DMS53 treated with DMSO at 0.1 percent for 48 hours (cell line): ENCODE measurements at regions not wholly inside any gene's neighbourhood (a gene's known extent, or its start where the extent isn't known, plus 50 kb on each side); places are given as distances from the start of the nearest gene placed in this dataset.
"Not testable (repeated sequence)": the region's sequence is repeated elsewhere in the genome, so short reads cannot be mapped to it uniquely, and the experiment has no call there.

ENCODE experiments used
- DNase-seq: peaks from one replicate; lab custom pipeline; 2025; ENCODE audit not compliant: unreplicated experiment; lab: John Stamatoyannopoulos, UW

DNA sequence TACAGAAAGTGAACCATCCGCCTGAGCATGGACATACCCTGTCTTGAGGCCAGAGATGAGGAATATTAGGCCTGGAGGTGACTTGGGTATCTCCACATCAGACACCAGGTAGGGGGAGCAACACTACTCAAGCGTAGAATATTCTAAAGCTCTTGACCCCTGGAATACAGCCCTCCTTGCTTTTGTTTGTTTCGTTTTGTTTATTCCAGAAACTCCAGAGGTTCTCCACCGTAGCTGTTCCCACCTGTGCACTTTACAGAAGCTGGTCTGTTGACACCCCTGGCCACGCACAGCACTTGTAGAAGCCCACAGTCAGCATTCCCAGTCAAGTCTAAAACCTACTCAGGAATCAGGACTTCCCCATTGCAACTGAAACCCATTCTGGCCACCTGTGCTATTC is 139.6 kb upstream of the NEBL start:
- DNase-seq: no peak

DNA sequence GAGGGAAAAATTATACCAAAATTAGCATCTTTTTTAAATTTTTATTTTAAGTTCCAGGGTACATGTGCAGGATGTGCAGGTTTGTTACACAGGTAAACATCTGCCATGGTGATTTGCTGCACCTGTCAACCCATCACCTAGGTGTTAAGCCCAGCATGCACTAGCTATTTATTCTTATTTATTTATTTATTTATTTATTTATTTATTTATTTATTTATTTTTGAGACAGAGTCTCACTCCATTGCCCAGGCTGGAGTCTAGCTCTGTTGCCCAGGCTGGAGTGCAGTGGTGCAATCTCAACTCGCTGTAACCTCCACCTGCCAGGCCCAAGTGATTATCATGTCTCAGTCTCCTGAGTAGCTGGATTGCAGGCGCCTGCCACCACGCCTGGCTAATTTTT is 137.7 kb upstream of the NEBL start:
- DNase-seq: not testable (repeated sequence)

DNA sequence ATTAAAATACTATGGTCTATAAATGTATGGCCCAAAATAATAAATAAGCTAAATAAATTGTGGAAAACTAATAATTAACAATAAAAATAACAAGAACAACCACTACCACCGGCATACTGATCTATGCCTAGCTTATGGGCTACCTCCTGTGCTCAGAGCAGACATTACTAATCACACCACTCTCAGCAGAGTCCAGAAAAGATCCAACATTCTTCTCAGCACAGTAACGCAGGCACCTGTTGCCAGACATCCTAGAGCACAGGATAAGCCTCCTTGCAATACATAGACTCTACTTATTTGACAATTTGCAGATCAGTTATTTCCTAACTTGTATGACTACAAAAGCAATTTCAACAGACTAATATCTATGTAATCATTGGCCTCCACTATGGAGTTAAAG is 137.1 kb upstream of the NEBL start:
- no peak for DNase-seq

DNA sequence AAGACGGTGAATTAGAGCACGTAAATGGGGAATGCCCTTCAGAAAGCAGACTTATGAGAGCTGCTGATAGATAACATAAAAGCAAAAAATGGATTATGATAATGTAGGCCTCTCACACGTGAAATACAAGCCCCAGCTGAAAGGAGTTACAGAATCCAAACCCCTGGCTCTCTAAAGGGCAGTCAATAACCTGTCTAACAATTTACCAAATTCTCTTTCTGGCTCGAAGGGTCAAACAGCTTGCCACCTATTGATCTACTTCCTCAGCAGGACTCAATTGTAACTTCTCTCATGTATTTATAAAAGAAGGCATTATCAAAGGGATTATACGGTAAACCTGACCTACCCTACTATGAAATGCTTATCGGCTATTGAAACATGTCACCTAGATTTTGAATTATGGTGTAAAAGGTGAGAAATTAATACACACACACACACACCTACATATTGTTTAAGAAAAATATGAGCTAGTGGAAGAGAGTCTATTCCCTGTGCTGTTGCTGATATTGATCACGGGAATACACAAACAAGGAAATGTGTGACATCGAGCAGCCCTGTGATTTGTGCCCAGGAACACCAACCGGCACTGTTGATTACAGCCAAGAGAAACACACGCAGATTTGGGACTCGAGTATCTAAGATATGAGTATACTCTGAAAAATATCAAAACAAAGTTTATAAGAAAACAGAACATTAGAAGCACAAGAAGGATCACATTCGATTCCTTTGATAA is 135.6 kb upstream of the NEBL start:
- DNase-seq: no peak

DNA sequence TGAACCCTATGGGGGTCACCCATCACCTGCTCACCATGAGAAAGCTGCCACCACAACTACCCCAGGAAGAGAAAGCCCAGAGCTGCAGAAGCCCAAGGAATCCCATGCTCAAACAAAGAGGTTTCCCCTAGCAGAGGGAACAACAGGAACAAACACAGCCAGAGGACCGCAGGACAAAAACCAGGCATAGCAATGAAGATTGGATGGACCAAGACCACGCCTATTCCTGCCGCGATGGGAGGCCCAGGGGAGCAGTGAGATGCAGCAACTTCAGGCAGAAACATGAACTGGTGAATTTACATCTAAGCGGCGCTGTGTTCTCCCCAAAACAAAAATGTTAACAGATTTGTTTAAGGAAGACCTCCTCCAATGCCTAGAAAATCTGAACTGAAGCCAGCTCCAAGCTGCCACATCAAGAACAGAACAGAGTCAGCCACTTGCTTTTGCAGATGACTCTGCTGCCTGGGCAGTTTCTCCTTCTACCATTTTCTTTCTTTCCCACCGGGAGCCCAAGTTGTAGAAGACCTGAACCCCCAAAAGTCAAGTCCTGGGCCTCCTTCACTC is 134.2 kb upstream of the NEBL start:
- no peak for DNase-seq

DNA sequence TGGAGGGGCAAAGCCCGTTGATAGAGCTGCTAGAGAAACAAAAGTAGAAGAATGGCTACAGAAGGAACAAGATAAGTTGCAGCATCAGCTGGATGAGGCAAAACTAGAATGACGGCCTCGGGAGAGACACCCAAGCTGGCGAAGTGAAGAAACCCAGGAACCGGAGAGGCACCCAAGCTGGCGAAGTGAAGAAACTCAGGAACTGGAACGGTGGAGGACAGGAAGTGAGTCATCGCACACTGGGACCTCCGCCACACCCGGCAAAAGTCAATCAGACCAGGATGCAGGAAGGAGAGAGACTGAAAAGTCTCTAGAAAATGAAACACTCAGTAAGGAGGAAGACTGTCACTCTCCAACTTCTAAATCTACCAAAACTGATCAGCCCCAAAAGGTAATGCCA is 133.0 kb upstream of the NEBL start:
- peak; percentile 45 for DNase-seq

DNA sequence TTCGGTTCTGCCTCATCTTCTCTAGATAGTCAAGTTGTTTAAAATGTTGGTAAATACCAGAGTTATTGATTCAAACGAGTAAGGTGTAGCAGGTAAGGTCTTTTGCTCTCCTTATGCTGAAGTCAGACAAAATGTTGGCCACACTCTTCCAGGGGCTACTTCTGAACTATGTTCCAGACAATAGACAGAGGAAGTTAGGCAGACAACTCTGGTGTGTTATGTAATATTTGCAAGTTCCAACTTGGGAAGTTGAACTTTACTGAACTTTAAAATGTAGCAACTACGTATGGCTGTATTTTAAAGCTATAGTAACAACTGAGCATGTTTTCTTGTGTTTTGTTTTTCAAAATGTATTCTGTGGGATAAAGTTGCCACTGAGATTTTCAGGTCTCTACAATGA is 125.7 kb upstream of the NEBL start:
- no peak for DNase-seq

DNA sequence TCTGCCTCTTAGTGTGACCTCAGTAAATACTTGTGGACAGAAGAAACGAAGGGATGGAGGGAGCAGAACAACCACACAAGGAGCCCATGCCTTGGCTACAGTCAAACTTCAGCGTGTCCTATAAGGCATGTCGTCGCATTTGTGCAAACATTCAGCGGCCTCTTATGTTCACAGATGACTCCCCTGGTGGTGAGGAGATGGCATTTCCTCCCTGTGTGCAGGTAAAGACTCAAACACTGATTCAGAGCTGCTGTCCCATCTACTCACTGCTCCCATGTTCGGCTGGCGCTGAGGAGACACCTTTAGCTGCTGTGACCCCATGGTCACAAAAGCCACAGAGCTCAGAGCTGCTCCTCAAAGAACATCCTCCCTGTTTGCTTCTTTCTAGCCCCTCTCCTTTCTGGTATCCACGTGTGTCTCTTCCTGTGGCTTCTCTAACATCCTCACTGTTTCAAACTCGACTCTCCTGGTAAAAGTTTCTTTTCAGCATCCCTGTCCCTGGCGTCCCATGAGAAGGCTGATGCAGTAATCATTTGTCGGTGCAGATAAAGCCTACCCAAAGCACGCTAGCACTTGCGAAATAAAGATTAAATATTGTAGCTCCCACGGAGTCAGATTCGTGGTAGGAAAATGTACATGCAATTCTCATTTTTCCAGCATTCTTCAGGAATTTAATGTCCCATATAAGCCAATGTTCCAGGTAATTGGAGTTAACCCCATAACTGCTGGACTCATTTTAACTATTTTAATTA is 124.9 kb upstream of the NEBL start:
- no peak for DNase-seq

DNA sequence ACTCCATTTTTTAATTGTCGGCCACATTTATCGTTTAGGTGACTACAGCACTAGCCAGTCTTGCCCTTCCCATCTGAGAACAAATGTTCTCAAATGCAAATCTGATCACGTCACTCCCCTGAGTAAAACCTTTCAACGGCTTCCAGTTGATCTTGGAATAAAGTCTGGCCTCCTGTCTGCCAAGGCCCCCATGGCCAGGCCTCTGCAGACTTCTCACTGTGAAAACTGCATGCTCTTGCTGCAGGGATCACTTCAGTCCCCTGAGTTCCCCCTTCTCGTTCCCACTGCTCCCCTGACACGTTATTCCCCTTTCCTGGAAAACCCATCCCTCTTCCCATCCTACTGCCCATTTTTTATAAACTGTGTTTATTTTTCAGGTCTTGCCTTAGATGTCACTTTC is 124.1 kb upstream of the NEBL start:
- DNase-seq: no peak

DNA sequence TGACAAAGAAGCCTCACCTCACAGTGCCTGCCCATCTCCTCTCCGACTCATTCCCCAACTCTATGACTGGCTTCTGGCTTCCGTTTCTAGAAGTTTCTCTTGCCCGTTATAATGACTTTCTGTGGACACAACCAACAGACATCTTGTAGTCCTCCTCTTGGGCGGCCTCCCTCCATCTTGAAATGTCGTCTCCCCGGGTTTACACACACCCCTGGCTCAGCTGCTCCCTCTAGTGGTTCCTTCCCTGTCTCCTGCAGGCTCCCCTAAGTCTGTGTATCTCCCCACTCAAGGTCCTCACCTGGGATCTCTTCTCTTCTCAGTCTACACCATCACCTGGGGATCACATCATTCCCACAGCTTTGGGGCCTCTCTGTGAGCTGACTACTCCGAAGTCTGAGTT is 123.4 kb upstream of the NEBL start:
- DNase-seq: no peak

DNA sequence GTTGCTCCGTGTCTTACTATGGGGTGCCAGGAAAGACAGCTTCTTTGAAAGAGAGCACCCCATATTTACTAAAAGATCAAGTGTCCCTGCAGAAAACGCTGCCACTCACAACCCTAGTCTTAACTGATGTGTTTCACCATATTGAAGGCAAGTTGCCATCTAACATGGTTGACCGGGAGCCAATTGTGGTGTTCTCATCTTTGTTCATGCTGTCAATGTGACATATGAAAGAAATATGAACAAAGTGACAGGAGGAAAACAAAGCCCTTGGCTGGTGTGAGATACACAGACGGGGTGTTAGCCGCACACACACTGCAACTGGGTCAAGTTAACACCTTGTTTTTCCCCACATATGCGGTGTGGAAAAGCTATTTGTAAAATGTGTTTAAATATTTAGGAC is 122.3 kb upstream of the NEBL start:
- DNase-seq: no peak

DNA sequence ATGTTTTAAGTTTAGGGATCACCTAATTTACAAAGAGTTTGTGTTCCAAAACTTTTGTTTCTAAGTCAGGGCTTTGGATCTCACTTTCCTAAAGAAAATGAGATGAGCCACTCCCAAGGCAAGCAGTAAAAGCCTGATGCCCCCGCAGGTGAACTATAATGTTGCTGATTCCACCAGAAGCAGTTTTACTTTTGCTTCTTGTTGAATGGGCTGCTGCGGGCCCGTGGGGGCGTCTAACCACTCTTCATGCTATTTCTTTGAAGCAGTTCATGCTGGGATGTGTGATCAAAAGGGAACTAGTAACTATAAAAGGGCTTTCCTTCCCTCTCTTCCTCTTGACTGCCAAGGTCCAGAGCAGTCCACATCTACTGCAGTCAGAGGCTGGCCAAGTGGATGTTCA is 118.7 kb upstream of the NEBL start:
- no peak for DNase-seq

DNA sequence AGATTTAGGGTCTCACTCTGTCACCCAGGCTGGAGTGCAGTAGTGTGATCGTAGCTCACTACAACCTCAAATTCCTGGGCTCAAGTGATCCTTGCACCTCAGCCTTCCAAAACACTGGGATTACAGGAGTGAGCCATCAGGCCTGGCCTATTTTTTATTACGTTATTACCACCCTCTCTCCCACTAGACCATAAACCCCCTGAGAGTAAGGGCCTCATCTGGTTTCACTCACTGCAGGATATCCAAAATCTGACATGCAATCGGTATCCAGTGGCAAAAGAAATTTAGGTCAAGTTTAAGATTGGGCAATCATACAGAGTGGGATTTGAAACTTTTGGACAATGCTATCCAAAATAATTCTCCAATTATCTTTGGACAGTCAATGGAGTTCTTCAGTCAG is 117.0 kb upstream of the NEBL start:
- DNase-seq: no peak

DNA sequence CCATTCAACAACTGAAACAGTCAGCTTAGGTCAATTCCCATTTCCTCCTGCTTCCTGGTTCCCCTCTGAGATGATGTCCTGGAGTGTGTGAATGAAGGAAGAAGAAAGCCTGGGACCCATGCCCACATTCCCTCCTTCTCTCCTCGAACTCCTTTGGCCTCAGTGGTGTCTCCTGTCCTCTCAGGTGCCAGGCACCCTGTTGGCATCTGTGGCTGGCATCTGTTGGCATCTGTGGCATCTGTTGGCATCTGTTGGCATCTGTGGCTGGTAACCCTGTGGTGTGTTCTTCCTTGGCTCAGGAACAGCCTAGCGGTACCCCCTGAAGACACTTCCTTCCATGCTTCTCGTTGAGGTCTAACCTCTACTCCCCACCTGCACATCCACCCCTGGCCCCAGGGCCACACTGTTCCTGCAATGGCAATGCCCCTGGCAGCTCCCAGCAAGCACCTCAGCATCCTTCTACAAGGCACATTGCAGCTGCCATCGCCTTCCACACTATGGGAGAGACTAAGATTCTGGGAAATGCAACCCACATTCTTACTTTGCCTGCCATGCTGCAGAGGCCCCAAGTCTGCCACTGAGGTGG is 114.4 kb upstream of the NEBL start:
- DNase-seq: no peak

DNA sequence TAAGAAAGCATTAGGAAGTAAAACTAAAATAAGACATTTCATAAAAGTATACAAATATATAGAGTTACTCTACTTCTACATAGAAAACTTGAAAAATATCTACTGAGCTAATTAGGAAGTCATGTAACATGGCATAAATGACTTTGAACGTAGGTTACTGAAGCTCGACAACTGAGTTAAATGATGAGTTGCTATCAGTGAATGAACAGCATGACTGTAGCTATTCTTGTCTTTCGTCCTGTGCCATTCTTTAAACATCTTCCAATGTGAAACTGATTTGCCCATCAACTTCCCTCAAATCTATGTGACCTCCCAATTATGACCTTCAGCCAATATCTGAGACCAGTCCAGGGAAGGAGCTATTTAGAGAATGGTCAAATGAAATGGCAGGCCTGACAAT is 113.5 kb upstream of the NEBL start:
- DNase-seq: no peak

DNA sequence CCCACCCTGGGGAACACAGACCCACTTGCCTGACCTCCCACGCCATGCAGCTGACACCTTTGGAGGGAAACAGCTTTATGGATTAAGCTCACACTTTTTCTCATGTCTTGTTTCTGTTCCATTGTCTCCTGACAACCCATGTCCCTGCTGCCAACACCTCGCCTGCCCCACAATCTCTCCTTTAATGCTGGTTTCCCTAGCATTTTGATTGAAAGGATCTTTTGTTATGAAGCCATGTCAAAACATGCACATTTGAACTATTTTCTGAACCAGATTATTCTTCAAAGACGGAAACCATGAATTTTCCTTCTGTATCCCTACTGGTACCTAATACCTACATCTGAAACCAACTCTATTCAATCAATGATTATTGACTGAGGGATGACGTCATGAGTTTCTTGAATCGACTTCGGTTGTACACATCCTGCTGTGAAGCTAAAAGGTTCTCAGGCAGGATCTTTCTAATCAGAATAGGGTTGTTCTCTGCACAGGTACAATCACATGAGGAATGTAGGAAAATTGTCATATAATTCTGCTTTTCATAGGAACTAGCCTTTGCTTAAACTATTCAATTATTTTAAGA is 106.2 kb upstream of the NEBL start:
- no peak for DNase-seq

DNA sequence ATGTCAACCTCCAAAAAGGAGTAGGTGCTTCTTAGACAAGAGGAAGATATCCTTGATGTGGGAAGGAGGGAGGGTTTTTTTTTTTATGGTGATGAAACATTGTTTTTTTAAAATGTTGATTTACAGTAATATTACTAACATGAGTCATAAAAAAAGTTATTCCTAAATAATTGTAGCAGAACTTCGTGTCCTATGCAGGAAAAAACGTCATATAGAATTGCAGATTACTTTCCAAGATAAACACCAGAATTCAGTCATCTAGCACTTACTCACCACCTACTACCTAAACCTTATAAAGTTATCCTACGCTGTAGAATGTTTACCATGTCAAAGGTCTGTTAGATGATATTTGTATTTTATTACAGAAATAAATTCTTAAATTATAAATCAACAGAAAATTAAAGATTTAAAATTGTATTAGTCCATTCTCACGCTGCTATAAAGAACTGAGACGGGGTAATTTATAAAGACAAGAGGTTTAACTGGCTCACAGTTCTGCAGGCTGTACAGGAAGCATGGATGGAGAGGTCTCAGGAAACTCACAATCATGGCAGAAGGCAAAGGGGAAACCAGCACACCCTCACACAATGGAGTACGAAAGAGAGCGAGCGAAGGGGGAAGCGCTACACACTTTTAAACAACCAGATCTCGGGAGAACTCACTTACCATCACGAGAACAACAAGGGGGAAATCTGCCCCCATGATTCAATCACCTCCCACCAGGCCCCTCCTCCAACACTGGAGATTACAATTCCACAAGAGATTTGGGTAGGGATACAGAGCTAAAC is 105.2 kb upstream of the NEBL start:
- DNase-seq: no peak

DNA sequence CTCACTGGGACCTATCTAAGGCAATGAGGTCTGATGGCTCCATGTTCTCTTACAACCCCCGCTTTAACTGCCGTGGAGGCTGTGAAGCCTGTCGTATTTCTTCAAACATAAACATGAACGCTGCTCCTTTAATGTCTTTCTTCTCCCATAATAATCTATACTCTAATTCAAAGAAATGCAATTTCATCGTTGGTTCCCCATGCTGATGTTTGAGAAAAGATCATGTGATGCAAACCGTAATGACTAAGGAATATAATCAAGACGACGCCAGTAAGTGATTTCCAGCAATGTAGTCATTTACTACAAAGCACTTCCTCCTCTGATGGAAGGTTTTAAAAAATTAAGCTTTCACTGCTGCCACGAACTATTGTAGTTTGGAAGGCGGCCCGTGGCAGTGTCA is 102.6 kb upstream of the NEBL start:
- no peak for DNase-seq

DNA sequence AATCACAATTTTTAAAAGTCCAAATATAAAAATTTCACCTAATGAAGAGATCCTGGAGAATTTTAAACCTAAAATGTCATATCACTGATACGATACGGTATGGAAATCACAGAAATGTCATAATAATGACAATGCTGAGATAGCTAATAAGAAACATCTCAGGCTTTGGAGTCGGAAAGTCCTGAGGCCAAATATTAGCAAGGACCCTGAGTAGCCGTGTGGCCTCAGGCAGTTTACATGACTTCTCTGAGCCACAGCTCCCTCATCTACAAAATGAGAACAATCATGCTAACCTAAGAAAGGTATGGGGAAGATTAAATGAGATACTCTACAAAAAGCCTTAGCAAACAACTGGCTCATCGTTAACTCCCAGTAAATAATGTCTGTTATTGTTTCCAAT is 100.9 kb upstream of the NEBL start:
- DNase-seq: no peak

DNA sequence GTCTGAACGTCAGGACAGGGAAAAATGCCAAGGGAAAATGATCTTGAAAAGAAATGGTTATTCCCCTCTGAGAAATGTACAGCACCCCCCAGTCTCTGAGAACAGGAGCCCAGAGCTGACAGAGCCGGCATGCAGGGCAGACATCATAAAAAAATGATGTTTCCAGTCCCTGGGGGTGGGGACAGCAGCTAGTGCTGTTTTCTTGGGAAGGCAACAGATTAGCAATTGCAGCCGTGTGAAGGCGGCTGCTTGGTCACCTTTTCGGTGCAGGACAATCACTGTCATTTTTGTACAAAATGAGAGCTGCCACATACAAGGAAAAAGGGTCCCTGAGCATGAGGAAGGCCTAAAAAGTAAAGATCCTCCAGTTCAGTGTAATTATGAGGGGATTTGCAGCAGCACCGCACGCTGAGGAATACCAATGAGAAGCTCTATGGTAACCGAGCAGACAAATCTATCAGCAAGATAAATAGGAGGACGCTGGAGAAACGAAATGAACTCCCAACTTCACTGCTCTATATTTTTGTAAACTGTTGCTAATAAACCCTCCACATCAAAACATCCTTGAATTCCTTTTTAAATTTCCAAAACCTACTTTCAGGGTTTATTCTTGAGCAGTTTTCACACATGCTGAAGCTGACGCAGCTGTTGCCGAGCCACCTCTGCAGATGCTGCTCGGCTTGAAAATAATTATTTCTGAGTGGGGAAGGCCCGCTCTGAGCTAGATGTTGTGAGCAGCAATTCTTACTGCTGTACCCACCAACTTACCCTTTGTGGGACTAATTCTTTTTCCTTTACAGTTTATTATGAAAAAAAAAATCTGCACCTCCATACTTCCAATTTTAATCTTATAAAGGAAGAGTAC is 98.2 kb upstream of the NEBL start:
- DNase-seq: no peak
